Urinary bladder (tissue), 3 donors: ENCODE measurements at regions not wholly inside any gene's neighbourhood (a gene's known extent, or its start where the extent isn't known, plus 50 kb on each side); places are given as distances from the start of the nearest gene placed in this dataset.

Source experiments
- DNase-seq: peaks from one replicate; pipeline ENCODE4 v3.0.0-alpha.2; 2015; ENCODE audit errors: extremely low spot score
- H3K27ac ChIP-seq: one replicate; pipeline ENCODE4 v1.5.1; 2013; ENCODE audit warnings: low read depth, mild to moderate bottlenecking, moderate library complexity
- H3K36me3 ChIP-seq: one replicate; pipeline ENCODE4 v1.6.1; 2013; ENCODE audit warnings: mild to moderate bottlenecking, moderate library complexity; ENCODE audit not compliant: insufficient read depth
- H3K4me1 ChIP-seq: one replicate; pipeline ENCODE4 v1.6.1; 2013; ENCODE audit warnings: mild to moderate bottlenecking, moderate library complexity; ENCODE audit not compliant: insufficient read depth
- H3K4me3 ChIP-seq: one replicate; pipeline ENCODE4 v1.5.1; 2013; ENCODE audit warnings: low read depth, low read length
- WGBS: extraction: QIAGEN DNeasy Blood & Tissue Kit; methylation state at CpG from one replicate; pipeline ENCODE4 v1.1.7; 2013; 5-methylcytosine and 5-hydroxymethylcytosine counted together
- donor health status: healthy with polysubstance abuse.
- donor health status: healthy.

- WGBS: 80% methylated on average over 4 of the region's 4 CpGs
- no peaks in the 10 kb centered on the region for H3K36me3 ChIP-seq
- no peak for DNase-seq
- H3K4me3 ChIP-seq: no peak overlapping the region
- no peaks in the 10 kb centered on the region for H3K4me1 ChIP-seq
- H3K27ac ChIP-seq: no peak overlapping the region
Measured at GRCh38 chr7:36072620-36073019, 80.4 kb upstream of the EEPD1 start.

DNA sequence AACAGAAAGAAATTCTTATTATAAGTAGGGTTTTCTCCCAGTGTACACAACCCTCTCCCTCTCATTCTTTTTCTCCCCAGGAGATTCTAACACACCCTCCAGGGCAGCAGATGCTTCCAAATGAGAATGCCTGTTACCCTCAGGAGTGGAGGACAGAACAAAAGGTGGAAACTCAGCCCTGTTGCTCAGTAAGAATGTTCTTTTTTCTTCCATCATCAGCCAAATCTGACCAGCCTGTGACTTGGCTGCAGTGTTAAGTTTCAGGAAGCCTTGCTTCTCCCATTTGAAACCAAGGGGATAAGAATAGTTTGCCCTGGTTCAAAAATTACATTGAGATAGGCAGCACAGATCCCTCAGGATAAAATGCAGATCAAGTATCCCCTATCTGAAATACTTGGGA lies 77.5 kb upstream of the EEPD1 start:
- Histone ChIP-seq H3K27ac (no peak overlapping the region), H3K4me1 (no peaks in the 10 kb centered on the region), H3K4me3 (no peak overlapping the region), H3K36me3 (no peaks in the 10 kb centered on the region)
- no peak for DNase-seq

DNA sequence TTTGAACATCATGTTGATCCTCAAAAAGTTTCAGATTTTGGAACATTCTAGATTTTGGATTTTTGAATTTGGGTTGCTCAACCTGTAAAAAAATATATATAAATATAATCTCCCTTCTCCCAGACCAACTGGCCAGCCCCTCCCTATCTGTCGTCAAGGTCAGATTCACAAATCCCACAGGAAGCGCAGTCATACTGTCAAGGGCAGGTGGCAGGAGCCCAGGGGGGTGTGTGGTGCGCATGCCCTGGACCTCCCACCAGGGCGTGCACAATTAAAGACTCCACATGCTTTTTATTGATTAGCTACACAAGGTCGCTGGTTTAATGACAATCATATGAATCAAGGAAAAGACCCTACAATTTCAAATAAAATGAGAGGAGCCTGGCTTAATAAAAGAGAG lies 77.0 kb upstream of the EEPD1 start:
- Histone ChIP-seq H3K36me3 (no peaks in the 10 kb centered on the region), H3K4me3 (no peak overlapping the region), H3K4me1 (no peaks in the 10 kb centered on the region), H3K27ac (no peak overlapping the region)
- WGBS: 84% methylated on average over 5 of the region's 5 CpGs
- DNase-seq: no peak

GRCh38 chr7:36078816-36079360 lies 74.2 kb upstream of the EEPD1 start:
- DNase-seq: no peak
- WGBS: 94% methylated on average over 13 of the region's 13 CpGs
- no peaks in the 10 kb centered on the region for H3K36me3 ChIP-seq
- H3K4me3 ChIP-seq: no peak overlapping the region
- no peak overlapping the region for H3K27ac ChIP-seq
- H3K4me1 ChIP-seq: no peaks in the 10 kb centered on the region

DNA sequence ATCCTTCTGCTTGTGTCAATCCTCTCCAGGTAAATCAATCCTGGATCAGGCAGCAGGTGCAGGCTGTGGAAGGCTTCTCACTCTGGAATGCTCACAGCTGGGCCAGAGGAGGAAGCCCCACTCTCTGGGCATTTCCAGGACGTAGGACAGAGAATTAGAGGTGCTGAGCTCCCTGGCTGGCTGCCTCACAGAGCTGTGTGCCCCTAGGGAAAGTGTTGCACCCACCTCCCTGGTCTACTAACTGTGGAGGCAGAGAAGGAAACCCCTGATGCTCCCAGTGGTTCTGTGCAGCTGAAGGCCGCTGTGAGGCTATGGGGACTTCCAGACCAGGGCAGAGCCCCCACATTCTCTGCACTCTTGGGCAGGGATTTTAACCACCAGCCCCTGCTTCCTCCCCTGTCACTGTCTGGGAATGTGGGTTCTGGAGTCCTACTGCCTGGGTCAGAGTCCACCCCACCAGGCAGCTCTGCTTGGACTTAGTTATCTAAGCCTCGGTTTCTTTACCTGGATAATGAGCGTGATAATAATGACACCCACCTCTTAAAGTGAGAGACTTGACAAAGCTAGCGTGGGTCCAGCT lies 73.5 kb upstream of the EEPD1 start:
- Histone ChIP-seq H3K27ac (no peak overlapping the region), H3K36me3 (no peaks in the 10 kb centered on the region), H3K4me3 (no peak overlapping the region), H3K4me1 (no peaks in the 10 kb centered on the region)
- no peak for DNase-seq
- 89% methylated on average over 5 of the region's 5 CpGs for WGBS

DNA sequence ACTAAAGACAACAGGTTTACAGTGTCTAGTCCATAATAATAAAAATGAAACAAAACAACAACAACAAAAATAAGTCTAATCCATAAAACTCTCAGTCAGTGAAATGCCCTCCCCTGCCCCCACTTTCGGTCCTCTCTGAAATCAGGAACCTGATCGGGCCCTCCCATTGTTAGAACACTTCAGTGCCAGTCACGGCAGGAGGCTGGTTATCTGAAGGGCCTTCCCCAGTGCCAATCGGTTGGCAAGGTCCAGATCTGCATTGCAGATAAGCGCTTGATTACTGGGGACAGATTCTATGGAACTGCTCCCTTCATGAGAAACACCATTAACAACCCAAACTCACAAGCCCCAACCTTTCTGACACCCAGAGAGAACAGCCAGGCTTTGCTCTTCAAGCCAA lies 72.2 kb upstream of the EEPD1 start:
- WGBS: 91% methylated on average over 5 of the region's 5 CpGs
- DNase-seq: no peak
- H3K36me3 ChIP-seq: no peaks in the 10 kb centered on the region
- H3K4me1 ChIP-seq: no peaks in the 10 kb centered on the region
- no peak overlapping the region for H3K27ac ChIP-seq
- no peak overlapping the region for H3K4me3 ChIP-seq

- DNase-seq: no peak
- Histone ChIP-seq H3K36me3 (no peaks in the 10 kb centered on the region), H3K4me1 (no peaks in the 10 kb centered on the region), H3K27ac (no peak overlapping the region), H3K4me3 (no peak overlapping the region)
- 80% methylated on average over 4 of the region's 4 CpGs for WGBS
Measured at GRCh38 chr7:36082216-36082615, 70.8 kb upstream of the EEPD1 start.

- Histone ChIP-seq H3K36me3 (no peaks in the 10 kb centered on the region), H3K4me3 (no peak overlapping the region), H3K27ac (no peak overlapping the region), H3K4me1 (no peaks in the 10 kb centered on the region)
- DNase-seq: no peak
- WGBS: 89% methylated on average over 5 of the region's 5 CpGs
Measured at GRCh38 chr7:36082910-36083309, 70.1 kb upstream of the EEPD1 start.

GRCh38 chr7:36083626-36084380 lies 69.3 kb upstream of the EEPD1 start:
- no peak overlapping the region for H3K27ac ChIP-seq
- no peaks in the 10 kb centered on the region for H3K36me3 ChIP-seq
- H3K4me1 ChIP-seq: no peaks in the 10 kb centered on the region
- no peak for DNase-seq
- no peak overlapping the region for H3K4me3 ChIP-seq
- WGBS: 85% methylated on average over 12 of the region's 12 CpGs

GRCh38 chr7:36084485-36085091 lies 68.5 kb upstream of the EEPD1 start:
- no peak overlapping the region for H3K4me3 ChIP-seq
- H3K27ac ChIP-seq: no peak overlapping the region
- no peaks in the 10 kb centered on the region for H3K36me3 ChIP-seq
- H3K4me1 ChIP-seq: no peaks in the 10 kb centered on the region
- 72% methylated on average over 26 of the region's 26 CpGs for WGBS
- no peak for DNase-seq

- H3K27ac ChIP-seq: no peak overlapping the region
- no peak overlapping the region for H3K4me3 ChIP-seq
- WGBS: 95% methylated on average over 16 of the region's 16 CpGs
- no peak for DNase-seq
- H3K4me1 ChIP-seq: no peaks in the 10 kb centered on the region
- H3K36me3 ChIP-seq: no peaks in the 10 kb centered on the region
Measured at GRCh38 chr7:36085096-36085495, 68.0 kb upstream of the EEPD1 start.

- no peaks in the 10 kb centered on the region for H3K4me1 ChIP-seq
- H3K27ac ChIP-seq: no peak overlapping the region
- no peak for DNase-seq
- H3K36me3 ChIP-seq: no peaks in the 10 kb centered on the region
- no peak overlapping the region for H3K4me3 ChIP-seq
Measured at GRCh38 chr7:36086571-36086970, 66.5 kb upstream of the EEPD1 start.

DNA sequence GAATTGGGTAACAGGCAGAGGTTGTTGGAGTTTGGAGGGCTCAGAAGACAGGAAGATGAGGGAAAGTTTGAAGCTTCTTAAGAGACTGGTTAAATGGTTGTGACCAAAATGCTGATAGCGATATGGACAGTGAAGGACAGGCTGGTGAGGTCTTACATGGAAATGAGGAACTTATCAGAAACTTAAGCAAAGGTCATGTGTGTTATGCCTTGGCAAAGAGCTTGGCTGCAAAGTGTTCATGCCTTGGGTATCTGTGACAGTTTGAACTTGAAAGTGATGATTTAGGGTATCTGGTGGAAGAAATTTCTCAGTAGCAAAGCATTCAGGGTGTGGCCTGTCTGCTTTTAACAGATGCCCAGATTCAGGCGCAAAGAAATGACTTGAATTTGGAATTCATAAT lies 64.5 kb upstream of the EEPD1 start:
- H3K4me1 ChIP-seq: no peaks in the 10 kb centered on the region
- DNase-seq: no peak
- H3K4me3 ChIP-seq: no peak overlapping the region
- H3K36me3 ChIP-seq: no peaks in the 10 kb centered on the region
- WGBS: 97% methylated on average over 2 of the region's 2 CpGs
- H3K27ac ChIP-seq: no peak overlapping the region

GRCh38 chr7:36088966-36089365 lies 64.1 kb upstream of the EEPD1 start:
- H3K27ac ChIP-seq: no peak overlapping the region
- no peak for DNase-seq
- WGBS: 33% methylated on average over 3 of the region's 3 CpGs
- no peak overlapping the region for H3K4me3 ChIP-seq
- H3K36me3 ChIP-seq: no peaks in the 10 kb centered on the region
- no peaks in the 10 kb centered on the region for H3K4me1 ChIP-seq
